OCI-LY7 (cell line): ENCODE measurements at regions not wholly inside any gene's neighbourhood (a gene's known extent, or its start where the extent isn't known, plus 50 kb on each side); places are given as distances from the start of the nearest gene placed in this dataset.

Source experiments
- EZH2phosphoT487 ChIP-seq: fragments of 200-600 bp; sonication (generic); IDR thresholded peaks from 2 replicates; pipeline ENCODE4 v1.6.1; 2018; ENCODE audit warnings: low read depth, borderline replicate concordance, mild to moderate bottlenecking, mixed run types, antibody characterized with exemption, low read length, moderate library complexity, mixed read lengths
- TF ChIP-seq, protein P1 (sequence below): fragments of 200-600 bp; sonication (generic); conservative IDR thresholded peaks from 2 replicates; pipeline ENCODE4 v1.5.1; 2014; ENCODE audit warnings: mild to moderate bottlenecking, antibody characterized with exemption, low read length, moderate library complexity, mixed read lengths

- TF ChIP-seq, protein P1, sequence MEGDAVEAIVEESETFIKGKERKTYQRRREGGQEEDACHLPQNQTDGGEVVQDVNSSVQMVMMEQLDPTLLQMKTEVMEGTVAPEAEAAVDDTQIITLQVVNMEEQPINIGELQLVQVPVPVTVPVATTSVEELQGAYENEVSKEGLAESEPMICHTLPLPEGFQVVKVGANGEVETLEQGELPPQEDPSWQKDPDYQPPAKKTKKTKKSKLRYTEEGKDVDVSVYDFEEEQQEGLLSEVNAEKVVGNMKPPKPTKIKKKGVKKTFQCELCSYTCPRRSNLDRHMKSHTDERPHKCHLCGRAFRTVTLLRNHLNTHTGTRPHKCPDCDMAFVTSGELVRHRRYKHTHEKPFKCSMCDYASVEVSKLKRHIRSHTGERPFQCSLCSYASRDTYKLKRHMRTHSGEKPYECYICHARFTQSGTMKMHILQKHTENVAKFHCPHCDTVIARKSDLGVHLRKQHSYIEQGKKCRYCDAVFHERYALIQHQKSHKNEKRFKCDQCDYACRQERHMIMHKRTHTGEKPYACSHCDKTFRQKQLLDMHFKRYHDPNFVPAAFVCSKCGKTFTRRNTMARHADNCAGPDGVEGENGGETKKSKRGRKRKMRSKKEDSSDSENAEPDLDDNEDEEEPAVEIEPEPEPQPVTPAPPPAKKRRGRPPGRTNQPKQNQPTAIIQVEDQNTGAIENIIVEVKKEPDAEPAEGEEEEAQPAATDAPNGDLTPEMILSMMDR, result no peak
- TF ChIP-seq EZH2phosphoT487, result no peak
Measured at GRCh38 chr5:67305401-67305800, 108.8 kb upstream of the CD180 start.
